Hematopoietic multipotent progenitor cell treated with erythropoietin and hydrocortisone succinate and interleukin-3 and kit ligand, for 8 days (in vitro differentiated cells): ENCODE measurements at regions not wholly inside any gene's neighbourhood (a gene's known extent, or its start where the extent isn't known, plus 50 kb on each side); places are given as distances from the start of the nearest gene placed in this dataset.
"Not testable (repeated sequence)": the region's sequence is repeated elsewhere in the genome, so short reads cannot be mapped to it uniquely, and the experiment has no call there.

ENCODE experiments used
- DNase-seq: peaks from one replicate; pipeline ENCODE4 v3.0.0-alpha.2; 2015

DNA sequence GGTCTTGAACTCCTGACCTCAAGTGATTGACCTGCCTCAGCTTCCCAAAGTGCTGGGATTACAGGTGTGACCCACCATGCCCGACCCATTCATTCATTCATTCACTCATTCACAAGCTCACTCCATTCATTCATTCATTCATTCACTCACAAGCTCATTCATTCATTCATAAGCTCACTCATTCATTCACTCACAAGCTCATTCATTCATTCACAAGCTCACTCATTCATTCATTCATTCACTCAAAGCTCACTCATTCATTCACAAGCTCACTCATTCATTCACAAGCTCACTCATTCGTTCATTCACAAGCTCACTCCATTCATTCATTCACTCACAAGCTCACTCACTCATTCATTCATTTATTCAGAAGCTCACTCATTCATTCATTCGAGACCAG lies 198.6 kb downstream of the SHOX start:
- no peak for DNase-seq

DNA sequence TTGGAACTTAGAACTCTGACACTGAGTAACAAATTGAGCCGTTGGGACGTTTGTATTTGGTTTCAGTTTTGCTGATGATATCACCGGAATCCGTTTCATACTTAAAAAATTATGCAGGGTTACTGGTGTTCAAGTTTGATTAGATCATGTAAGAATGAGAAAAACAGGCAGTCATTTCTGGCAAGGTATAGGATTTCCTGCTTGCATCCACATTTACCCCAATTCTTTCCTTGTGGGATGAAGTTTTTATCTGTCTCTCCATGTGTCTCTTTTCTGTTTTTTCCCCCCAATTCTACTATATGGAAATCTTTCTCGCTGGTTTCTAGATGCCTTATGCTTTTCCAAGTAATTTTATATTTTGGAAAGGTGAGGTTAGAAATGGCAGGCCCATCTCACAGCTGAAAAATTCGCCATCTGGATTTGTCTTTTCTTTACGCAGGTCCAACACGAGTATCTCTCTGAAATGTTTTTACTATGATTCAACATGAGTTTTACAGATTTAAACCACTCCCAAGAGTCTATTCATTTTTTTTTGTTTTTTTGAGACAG lies 197.9 kb downstream of the SHOX start:
- no peak for DNase-seq

DNA sequence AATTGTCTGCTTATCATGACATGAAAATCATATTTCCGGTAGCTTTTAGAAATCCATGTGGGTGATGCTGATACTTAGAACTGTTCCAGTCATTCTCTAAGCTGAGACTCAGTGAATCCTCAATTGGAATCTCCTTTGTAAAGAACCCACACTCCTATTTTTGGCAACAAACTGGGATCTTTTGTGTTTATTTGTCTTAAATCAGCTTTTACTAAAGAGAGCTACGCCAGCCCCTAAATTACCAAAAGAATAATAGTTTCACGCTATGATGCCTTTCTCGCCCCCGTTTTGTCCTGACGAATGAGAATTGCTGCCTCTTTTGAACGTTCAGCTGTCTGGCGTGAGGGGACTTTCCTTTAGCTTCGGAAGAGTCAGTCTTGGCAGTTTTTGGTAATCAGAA lies 195.9 kb downstream of the SHOX start:
- DNase-seq, result no peak

DNA sequence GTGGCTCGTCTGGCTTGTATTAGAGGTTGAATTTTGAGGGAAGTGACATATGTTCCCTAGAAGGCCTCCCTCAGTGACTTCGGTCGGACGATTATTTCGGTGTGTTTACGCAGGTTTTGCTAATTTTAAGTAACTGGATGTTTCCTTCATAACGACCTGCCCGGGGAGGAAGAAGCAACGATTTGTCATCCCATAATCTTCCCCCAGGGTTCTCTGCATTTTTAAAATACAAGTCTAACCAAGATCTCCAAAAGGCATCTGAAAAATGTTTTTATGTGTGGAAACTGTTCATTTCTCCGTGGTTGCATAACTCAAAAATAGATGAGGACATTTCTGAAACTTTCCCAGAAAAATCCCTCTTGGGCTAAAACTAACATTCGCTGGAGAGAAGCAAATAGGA lies 195.4 kb downstream of the SHOX start:
- DNase-seq, result no peak

DNA sequence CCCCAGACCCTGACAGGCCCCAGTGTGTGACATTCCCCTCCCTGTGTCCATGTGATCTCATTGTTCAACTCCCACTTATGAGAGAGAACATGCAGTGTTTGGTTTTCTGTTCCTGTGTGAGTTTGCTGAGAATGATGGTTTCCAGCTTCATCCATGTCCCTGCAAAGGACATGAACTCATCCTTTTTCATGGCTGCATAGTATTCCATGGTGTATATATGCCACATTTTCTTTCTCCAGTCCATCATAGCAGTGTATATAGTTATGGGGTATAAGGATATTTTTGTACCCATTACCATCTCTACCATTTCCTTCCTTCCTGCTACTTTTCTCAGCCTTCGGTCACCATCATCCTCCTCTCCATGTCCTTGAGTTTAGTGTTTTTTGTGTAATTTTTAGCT lies 192.5 kb downstream of the SHOX start:
- not testable (repeated sequence) for DNase-seq

DNA sequence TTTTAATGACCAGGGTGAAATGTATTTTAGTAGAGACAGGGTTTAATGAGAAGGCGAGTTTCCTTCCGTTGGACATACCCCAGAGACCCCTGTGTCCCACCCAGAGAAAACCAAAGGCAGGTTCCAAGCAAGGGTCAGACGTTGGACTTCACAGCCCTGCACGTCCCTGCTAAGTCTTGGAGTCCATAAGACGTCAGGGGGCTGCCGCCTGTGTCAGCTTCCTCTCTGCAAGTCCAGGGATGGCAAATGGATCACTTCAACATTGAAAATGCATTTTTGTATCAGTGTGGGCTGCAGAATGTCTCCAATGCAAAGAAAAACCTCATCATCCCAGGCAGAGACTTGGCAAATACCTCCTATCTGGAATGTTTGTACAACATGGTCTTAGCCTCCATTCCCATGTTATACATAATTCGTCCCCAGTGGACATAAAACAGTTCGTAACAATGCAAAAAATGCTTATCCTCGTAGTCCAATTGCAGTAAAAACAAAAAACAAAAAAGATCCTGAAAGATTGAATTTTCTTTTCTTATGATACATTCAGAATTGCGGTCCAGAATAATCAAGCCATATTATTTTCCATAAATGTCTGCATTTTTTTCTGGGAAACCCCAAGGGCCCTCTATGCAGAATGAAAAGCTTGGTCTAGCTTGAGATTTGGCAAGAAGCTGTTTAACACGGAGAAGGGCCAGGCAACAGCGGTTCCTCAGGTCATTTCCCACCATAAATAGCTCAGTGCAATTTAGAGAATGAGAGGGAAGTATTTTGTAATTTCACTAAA lies 190.9 kb downstream of the SHOX start:
- DNase-seq, result no peak

DNA sequence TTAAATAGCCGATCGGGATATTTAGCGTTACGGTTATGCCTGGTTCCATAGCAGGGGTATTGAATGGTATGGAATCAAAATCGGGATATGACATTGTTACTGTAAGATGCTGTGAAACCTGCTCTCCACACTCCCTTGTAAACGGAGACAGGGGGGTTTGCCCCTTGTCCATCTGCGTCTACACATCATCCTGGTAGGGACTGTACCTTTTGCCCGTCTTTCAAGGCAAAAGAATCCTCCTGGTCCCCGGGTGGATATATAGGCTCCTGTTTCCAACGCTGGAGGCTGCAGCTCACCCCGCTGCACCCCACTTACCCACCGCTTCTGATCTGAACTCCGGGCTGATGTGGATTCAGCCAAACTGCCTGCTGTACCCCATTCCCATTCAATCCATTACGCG lies 189.1 kb downstream of the SHOX start:
- no peak for DNase-seq

DNA sequence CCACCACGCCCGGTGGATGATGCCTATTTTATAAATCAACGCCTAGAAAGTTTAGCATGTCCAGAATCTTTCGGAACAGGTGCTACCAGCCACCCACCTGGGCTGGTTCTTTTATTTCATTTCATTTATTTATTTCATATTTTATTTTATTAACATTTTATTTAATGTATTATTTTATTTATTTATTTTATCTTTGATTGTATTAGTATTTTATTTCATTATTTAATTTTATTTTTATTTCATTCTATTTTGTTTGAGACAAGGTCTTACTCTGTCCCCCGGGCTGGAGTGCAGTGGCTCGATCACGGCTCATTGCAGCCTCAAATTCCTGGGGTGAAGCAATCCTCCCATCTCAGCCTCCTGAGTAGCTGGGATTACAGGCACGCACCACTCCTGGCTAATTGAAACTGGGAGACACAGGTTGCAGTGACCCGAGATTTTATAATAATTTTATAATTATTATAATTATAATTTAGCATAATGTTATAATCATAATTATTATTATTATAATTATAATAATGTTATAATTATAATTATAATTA lies 187.2 kb downstream of the SHOX start:
- no peak for DNase-seq

DNA sequence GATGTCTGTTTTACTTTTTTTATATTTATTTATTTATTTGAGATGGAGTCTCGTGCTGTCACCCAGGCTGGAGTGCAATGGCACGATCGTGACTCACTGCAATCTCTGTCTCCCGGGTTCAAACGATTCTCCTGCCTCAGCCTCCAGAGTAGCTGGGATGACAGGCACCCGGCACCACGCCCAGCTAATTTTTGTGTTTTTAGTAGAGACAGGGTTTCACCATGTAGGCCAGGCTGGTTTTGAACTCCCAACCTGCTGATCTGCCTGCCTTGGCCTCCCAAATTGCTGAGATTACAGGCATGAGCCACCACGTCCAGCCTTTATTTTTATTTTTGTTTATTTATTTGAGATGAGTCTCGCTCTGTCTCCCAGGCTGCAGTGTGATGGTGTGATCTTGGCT lies 186.6 kb downstream of the SHOX start:
- not testable (repeated sequence) for DNase-seq

DNA sequence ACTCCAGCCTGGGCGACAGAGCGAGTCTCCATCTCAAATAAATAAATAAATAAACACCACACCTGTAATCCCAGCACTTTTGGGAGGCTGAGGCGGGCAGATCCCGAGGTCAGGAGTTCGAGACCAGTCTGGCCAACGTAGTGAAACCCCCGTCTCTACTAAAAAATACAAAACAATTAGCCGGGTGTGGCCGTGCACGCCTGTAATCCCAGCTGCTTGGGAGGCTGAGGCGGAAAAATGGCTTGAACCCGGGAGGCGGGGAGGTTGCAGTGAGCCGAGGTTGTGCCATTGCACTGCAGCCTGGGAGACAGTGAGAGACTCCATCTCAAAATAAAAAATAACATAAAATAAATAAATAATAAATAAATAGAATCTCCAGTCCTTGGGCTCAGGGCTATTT lies 185.8 kb downstream of the SHOX start:
- DNase-seq, result no peak

DNA sequence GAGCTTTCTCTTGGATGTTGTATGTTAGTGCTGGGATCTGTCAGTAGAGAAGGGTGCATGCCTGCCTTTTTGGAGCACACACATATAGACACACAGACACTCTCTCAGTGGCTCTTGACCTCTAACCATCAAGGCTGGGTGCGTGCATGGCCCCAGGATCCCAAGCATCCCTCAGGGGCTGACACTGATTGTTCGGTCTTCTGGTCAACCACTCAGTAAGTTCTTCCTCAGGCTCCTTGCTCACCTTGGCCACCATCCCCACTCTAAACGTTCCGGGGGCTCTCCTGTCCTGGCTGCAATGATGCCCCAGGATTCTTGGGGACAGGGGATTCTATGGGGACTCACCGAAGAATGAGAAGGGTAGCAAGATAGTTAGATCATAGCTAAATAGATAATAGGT lies 179.6 kb downstream of the SHOX start:
- DNase-seq, result no peak

DNA sequence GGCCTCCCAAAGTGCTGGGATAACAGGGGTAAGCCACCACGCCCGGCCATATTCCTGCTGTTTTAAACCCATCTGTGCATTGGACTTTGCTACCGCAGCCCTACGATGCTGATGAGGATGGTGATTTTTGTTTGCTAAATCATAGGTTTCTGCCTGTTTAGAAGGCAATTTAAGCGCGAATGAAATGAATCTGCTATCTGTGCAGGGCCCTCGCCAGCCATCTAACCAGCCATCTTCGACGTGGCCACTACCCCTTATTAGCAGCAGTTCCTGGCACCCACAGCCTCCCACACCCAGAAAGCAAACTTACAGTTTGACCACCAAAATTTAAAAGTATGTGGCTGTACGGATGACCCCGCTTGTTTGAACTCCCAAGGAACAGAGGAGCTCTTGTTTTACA lies 178.5 kb downstream of the SHOX start:
- no peak for DNase-seq

DNA sequence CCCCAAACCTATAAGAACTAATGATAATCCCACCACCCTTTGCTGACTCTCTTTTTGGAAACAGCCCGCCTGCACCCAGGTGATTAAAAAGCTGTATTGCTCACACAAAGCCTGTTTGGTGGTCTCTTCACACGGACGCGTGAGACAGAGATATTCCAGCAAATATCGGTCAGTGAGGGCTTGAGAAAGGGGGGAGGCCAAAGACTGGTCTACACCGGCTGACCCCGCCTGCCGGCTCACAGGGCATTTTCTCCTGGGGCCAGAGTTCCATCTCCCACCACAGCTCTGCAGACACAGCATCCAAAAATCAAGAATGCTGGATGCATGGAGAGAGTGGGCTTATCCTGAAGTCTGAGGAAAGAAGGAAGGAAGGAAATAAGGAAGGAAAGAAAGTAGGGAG lies 176.0 kb downstream of the SHOX start:
- DNase-seq, result no peak

DNA sequence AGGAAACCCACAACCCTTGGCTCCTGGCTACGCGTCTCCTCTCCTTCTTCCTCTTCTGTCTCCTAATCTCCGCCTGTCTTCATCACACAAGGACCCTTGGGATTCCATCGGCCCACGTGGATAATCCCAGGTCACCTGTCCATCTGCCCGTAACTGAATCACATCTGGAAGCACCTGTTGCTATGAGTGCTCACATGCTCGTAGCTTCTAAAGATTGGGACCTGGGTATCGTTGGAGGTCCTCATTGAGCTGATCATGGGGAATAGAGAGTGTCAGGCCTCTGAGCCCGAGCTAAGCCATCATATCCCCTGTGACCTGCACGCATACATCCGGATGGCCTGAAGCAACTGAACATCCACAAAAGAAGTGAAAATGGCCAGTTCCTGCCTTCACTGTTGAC lies 175.4 kb downstream of the SHOX start:
- no peak for DNase-seq

DNA sequence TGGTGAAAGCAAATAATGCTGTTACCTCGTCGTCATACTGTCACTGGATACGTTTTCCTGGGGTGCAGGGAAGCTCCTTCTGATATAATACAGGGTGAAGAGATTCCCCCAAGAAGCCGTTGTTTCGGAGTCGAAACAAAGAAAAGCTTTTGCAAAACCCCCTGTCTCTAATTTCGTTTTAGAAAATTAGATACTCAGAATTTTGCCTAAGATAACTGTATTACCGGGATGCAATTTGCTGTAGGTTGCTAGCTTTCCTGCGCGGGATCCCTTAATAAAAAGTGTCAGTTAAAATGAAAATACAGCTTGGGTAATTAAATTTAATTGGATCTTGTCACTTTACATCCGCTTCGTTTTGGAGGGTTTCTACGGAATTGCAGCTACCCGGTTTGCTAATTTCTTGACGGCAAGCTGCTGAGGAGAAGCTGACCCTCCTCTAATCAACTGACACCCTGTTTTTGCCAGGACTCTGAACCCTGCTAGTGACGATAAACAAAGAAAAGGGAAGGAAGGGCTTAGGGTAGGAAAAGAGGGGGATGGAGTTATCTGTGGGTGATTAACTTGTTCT lies 174.6 kb downstream of the SHOX start:
- DNase-seq, result no peak

DNA sequence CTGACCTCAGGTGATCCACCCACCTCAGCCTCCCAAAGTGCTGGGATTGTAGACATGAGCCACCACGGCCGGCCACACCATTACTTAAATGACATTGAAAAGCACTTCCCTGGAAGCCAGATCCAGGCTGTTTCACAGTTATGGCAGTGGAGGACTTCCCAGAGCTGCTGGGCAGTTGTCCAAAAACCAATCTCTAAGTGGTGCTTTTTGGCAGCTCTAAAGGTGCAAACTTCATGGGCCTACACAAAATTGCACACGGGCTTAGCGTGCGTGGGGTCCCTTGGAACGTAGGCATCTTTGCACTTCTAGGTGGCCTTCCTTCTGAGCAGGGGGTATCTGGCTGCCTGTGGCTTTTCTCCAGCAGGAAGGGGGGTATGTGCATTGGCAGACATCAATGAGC lies 172.3 kb downstream of the SHOX start:
- no peak for DNase-seq

DNA sequence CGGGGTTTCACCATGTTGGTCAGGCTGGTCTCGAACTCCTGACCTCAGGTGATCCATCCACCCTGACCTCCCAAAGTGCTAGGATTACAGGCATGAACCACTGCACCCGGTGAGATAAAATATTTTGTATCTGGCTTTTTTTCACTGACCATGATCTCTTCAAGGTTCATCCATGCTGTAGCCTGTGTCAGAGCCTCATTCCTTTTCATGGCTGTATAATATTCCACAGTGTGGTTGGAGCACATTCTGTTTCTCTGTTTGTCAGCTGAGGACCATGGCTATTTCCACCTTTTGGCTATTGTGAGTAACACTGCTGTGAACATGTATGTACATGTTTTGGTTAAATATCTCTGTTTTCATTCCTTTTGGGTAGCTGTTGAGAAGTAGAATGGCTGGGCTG lies 169.2 kb downstream of the SHOX start:
- no peak for DNase-seq

DNA sequence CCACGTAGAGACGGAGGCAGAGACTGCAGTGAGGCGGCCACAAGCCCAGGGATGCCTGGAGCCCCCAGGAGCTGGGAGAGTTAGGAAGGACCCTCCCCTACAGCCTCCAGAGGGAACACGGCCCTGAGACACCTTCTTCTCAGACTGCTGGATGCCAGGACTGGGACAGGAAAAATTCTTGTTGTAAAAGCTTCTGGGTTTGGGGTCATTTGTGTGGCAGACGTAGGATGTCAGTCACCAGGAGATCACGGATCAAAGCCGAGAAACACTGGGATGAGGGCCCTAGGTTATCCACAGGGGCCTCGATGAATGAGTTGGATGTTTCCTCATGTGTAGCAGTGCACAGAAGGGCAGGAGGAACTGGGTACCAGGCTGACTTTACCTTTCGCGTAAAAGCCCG lies 163.7 kb downstream of the SHOX start:
- DNase-seq, result no peak

DNA sequence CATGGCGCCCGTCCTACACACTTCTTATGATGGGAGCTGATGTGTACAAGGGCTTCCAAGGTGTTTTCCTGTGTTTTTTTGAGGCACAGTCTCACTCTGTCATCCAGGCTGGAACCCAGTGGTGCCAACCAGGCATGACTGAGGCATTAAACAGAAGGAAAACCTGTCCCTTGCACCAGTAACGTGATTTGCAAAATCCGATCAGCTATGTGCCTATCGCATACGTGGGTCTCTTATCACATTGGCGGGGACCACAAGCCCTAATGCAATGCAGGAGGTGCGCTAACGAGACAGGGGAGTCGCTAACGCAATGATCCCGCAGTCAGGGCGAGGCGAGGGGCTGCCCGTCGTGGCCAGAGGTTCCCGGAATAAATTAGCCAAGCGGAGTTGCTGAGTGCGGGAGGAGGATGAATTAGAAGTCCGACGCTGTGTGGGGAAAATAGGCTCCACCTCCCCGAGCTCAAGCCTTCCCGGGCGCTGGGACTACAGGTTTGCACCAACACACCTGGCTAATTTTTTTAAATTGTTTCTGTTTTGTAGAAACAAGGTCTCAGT lies 162.7 kb downstream of the SHOX start:
- no peak for DNase-seq

DNA sequence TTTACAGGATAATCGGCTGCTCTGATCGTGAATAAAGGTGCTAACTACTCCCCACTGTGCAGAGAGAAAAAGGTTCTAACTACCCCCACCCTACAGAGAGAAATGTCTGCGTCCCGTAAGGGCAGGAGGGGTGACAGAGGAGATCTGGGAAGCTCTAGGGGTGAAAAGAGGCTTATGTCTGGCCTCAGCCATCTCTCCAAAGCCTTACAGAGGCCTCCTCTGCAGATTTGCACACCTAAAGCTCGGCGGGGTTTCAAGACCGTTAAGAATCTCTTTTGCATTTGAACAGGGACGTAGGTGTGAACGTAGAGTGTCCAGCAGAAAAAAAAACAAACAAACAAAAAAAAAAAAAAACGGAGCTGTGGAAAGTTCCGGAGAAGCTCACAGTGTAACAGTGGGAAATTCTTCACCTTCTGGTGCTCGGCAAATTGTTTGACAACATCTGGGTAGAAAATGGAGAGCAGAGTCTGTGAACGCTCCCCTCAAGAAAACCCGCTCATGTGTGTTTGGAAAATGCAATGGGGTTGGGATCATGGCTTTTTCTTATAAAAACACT lies 161.0 kb downstream of the SHOX start:
- no peak for DNase-seq

DNA sequence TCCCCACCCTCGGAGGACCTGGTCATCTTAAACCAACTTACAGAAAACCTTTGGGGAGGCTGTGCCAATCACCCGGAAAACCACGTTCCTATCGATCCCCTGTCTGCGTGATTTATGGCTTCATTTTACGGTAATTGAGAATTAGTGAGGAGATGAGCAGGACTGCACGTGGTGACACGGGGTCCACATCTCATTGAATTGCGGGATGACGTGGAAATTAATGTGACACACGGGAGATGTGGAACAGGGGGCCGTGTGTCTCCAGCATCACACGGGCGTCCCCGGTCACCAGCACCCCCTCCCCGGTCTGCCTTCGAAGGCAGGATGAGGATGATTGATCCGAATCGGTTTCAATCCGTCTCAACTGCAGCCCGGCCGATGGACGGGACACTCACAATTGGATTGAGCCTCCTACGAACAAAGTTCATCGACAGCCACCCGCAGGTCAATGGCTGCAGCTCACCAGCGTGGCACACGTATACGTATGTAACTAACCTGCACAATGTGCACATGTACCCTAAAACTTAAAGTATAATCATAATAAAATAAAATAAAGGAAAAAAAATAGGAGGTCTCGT lies 160.3 kb downstream of the SHOX start:
- no peak for DNase-seq

DNA sequence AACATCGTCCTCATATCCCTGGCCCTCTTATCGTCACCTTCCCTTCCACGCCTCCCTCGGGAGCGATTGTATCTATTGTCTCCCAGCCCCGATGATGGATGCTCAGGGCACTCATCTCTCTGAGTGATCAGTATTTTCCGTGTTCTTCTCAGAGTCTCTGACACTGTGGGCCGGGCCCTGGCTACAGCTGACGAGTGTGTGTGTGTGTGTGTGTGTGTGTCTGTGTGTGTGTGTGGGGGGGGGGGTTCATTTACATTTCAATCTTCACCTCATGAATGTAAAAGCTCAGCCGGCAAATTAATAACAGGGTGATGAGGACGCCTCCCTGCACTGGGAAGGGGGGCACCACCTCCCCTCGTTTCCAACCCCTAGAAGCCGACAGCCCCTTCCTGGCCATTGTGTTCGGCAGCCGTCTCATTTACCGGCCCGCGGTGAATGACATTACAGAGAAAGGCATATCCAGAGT lies 159.5 kb downstream of the SHOX start:
- no peak for DNase-seq

DNA sequence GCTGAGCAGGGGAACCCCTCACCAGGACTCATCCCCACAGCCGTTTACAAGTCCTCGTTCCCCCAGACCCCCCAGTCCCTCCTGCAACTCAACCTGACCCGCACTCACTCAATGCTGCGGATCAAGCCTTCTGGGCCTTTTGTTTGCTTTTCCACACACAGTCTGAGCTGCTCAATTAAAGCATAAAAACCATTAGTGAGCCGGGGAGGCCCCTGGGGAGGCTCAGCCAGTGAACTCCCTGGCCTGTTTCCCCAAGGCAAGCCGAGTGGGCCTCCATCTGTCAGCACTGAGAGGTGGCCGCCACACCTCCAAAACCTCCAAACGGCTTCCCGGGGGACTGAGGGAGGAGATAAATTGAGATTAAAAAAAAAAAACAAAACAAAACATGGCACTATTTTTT lies 158.5 kb downstream of the SHOX start:
- no peak for DNase-seq
